HT1080 (cell line): ENCODE measurements at regions not wholly inside any gene's neighbourhood (a gene's known extent, or its start where the extent isn't known, plus 50 kb on each side); places are given as distances from the start of the nearest gene placed in this dataset.
"Not testable (repeated sequence)": the region's sequence is repeated elsewhere in the genome, so short reads cannot be mapped to it uniquely, and the experiment has no call there.

Experiments used
- DNase-seq: peaks from one replicate; pipeline ENCODE4 v3.0.0-alpha.2; 2015; ENCODE audit warnings: low read depth

GRCh38 chr1:146369940-146370339 is 141.1 kb upstream of the NOTCH2NLA start:
- DNase-seq: peak; percentile 77

GRCh38 chr1:146355373-146355772 is 126.6 kb upstream of the NOTCH2NLA start:
- not testable (repeated sequence) for DNase-seq

- not testable (repeated sequence) for DNase-seq
Measured at GRCh38 chr1:146326863-146327262, 98.0 kb upstream of the NOTCH2NLA start.

GRCh38 chr1:146324463-146324862 is 95.6 kb upstream of the NOTCH2NLA start:
- DNase-seq: not testable (repeated sequence)

- DNase-seq: not testable (repeated sequence)
Measured at GRCh38 chr1:146323302-146323701, 94.5 kb upstream of the NOTCH2NLA start.

GRCh38 chr1:146322893-146323292 is 94.1 kb upstream of the NOTCH2NLA start:
- not testable (repeated sequence) for DNase-seq

- DNase-seq: not testable (repeated sequence)
Measured at GRCh38 chr1:146318715-146319114, 89.9 kb upstream of the NOTCH2NLA start.

- DNase-seq: not testable (repeated sequence)
Measured at GRCh38 chr1:146317785-146318184, 89.0 kb upstream of the NOTCH2NLA start.

- DNase-seq: not testable (repeated sequence)
Measured at GRCh38 chr1:146314449-146315246, 85.8 kb upstream of the NOTCH2NLA start.

GRCh38 chr1:146310579-146310978 is 81.8 kb upstream of the NOTCH2NLA start:
- DNase-seq: not testable (repeated sequence)

- not testable (repeated sequence) for DNase-seq
Measured at GRCh38 chr1:146309427-146309826, 80.6 kb upstream of the NOTCH2NLA start.

- not testable (repeated sequence) for DNase-seq
Measured at GRCh38 chr1:146308892-146309291, 80.1 kb upstream of the NOTCH2NLA start.

GRCh38 chr1:146308152-146308551 is 79.3 kb upstream of the NOTCH2NLA start:
- not testable (repeated sequence) for DNase-seq

GRCh38 chr1:146307632-146308031 is 78.8 kb upstream of the NOTCH2NLA start:
- not testable (repeated sequence) for DNase-seq

GRCh38 chr1:146306651-146307050 is 77.8 kb upstream of the NOTCH2NLA start:
- DNase-seq: not testable (repeated sequence)

- DNase-seq: not testable (repeated sequence)
Measured at GRCh38 chr1:146305442-146305841, 76.6 kb upstream of the NOTCH2NLA start.

GRCh38 chr1:146298575-146298897 is 69.7 kb upstream of the NOTCH2NLA start:
- not testable (repeated sequence) for DNase-seq

GRCh38 chr1:146297781-146298574 is 69.2 kb upstream of the NOTCH2NLA start:
- DNase-seq: not testable (repeated sequence)

GRCh38 chr1:146292940-146293936 is 64.4 kb upstream of the NOTCH2NLA start:
- DNase-seq: not testable (repeated sequence)

GRCh38 chr1:146292424-146292823 is 63.6 kb upstream of the NOTCH2NLA start:
- DNase-seq: not testable (repeated sequence)

GRCh38 chr1:146287881-146288280 is 59.1 kb upstream of the NOTCH2NLA start:
- not testable (repeated sequence) for DNase-seq
